Mesothelial cell of epicardium (in vitro differentiated cells): ENCODE measurements at regions not wholly inside any gene's neighbourhood (a gene's known extent, or its start where the extent isn't known, plus 50 kb on each side); places are given as distances from the start of the nearest gene placed in this dataset.

Experiments
- DNase-seq, 2 experiments: peaks; one replicate each; pipeline ENCODE4 v3.0.0; 2021; ENCODE audit warnings: low spot score in 2 of 2; ENCODE audit not compliant: unreplicated experiment in 2 of 2
- H3K27ac Mint-ChIP-seq: 2 replicates; pipeline ENCODE4 v1.8.0; 2021; ENCODE audit warnings: mixed read lengths
- H3K27me3 Mint-ChIP-seq: 2 replicates; pipeline ENCODE4 v1.8.0; 2021; ENCODE audit warnings: low read depth, mixed read lengths
- H3K36me3 Mint-ChIP-seq: 2 replicates; pipeline ENCODE4 v1.8.0; 2021; ENCODE audit warnings: mixed read lengths
- H3K4me1 Mint-ChIP-seq: 2 replicates; pipeline ENCODE4 v1.8.0; 2021; ENCODE audit warnings: mixed read lengths
- H3K4me3 Mint-ChIP-seq: 2 replicates; pipeline ENCODE4 v1.8.0; 2021; ENCODE audit warnings: mild to moderate bottlenecking, moderate library complexity, mixed read lengths
- H3K9me3 Mint-ChIP-seq: 2 replicates; pipeline ENCODE4 v1.8.0; 2021; ENCODE audit warnings: mixed read lengths
- CTCF ChIP-seq: fragments of 200-600 bp; sonication (generic); IDR thresholded peaks from one replicate; pipeline ENCODE4 v1.5.0; 2021; ENCODE audit warnings: antibody characterized with exemption; ENCODE audit not compliant: unreplicated experiment

DNA sequence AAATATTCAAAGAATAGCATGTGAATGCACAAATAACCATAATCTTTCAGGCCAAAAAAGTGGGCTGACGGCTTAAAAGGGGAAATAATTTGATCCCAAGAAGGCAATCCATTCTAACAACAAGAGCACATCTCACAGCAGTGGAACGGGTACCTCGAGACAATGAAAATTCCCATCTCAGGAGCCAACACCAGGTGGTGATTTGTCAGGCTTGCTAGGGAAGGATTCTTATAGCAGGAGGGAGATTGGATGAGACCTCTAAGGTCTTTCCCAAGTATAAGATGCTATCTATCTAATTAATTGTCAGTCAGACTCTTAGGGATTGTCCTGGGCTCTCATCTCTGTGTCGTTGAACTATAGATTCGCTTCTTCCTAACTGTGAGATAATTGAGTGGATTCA, 284.0 kb downstream of the ETS1 start:
- Mint-ChIP-seq H3K4me3 (no peak overlapping the region), H3K36me3 (no peaks in the 10 kb centered on the region), H3K4me1 (peaks cover 16% of the 10 kb centered on the region), H3K9me3 (no peaks in the 10 kb centered on the region), H3K27me3 (no peaks in the 10 kb centered on the region), H3K27ac (no peak overlapping the region)
- TF ChIP-seq CTCF, result no peak
- DNase-seq, result no peak

DNA sequence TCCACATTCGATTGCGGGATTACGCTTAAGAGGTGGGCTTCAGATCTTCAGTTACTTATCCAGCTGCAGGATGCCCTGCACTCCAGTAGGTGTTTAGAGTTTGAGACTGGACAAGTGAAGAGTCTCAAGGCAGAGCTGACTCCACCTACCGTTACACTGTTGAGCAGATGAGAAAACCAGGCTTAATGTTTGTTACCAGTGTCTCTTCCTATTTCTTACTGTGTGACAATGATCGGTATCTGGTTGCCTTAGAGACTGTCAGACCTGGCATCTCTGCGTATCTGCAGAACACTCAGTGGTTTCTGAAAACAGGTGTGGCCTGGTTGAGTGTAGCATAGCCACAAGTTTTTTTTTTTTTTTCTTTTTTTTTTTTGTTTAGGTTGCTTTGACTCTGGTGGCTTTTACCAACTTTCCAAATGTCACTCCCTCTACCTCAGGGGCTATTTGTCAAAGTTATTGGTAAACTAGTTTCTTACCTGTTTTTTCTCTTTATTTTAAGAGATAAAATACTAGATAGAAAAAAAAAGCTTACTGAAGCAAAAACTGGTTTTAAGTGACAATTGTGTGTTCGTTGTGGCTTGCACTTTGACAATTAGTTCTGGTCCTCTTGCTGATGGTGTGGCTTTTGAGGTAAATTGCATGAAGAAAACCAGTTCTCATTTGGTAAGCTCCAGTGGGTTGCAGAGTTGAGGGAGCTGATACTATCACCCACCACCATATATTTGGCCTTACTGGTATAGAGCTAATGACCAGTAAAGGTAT, 284.8 kb downstream of the ETS1 start:
- Mint-ChIP-seq H3K27ac (no peak overlapping the region), H3K27me3 (no peaks in the 10 kb centered on the region), H3K4me1 (peaks cover 24% of the 10 kb centered on the region), H3K4me3 (no peak overlapping the region), H3K9me3 (no peaks in the 10 kb centered on the region), H3K36me3 (no peaks in the 10 kb centered on the region)
- DNase-seq, result no peak
- TF ChIP-seq CTCF, result no peak

GRCh38 chr11:128301756-128302155, 285.6 kb downstream of the ETS1 start:
- H3K9me3 Mint-ChIP-seq, result no peaks in the 10 kb centered on the region
- H3K4me3 Mint-ChIP-seq, result no peak overlapping the region
- peaks cover 31% of the 10 kb centered on the region for H3K4me1 Mint-ChIP-seq
- H3K27me3 Mint-ChIP-seq, result no peaks in the 10 kb centered on the region
- no peak overlapping the region for H3K27ac Mint-ChIP-seq
- TF ChIP-seq CTCF, result no peak
- DNase-seq, result no peak
- H3K36me3 Mint-ChIP-seq, result no peaks in the 10 kb centered on the region

DNA sequence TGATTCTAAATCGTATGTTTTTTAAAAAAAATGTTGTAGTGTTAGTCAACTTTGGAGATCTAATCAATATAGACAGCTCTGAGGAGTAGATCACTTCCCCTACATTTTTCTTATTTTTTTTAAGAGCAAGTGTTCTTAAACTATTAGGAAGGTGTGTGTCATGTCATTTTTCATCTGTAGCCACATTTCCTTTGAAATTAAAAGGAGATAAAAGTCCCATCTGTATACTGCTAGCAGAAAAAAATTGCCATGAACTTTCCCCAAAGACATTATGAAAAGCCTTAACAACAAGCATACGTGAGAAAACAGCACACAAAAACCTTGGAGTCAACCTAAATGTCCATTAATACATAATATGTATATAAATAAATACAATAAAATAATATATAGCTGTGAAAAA, 286.6 kb downstream of the ETS1 start:
- Mint-ChIP-seq H3K27ac (no peak overlapping the region), H3K4me3 (no peak overlapping the region), H3K4me1 (peaks cover 31% of the 10 kb centered on the region), H3K9me3 (no peaks in the 10 kb centered on the region), H3K27me3 (no peaks in the 10 kb centered on the region), H3K36me3 (no peaks in the 10 kb centered on the region)
- no peak for TF ChIP-seq CTCF
- no peak for DNase-seq

- H3K4me3 Mint-ChIP-seq, result no peak overlapping the region
- H3K27ac Mint-ChIP-seq, result peak overlapping the region; percentile 37
- H3K4me1 Mint-ChIP-seq, result peaks cover 31% of the 10 kb centered on the region
- no peaks in the 10 kb centered on the region for H3K36me3 Mint-ChIP-seq
- H3K9me3 Mint-ChIP-seq, result no peaks in the 10 kb centered on the region
- no peak for DNase-seq
- TF ChIP-seq CTCF, result no peak
- no peaks in the 10 kb centered on the region for H3K27me3 Mint-ChIP-seq
These were observed 288.1 kb downstream of the ETS1 start for GRCh38 chr11:128299132-128299726.
